K562 (cell line): ENCODE measurements at regions not wholly inside any gene's neighbourhood (a gene's known extent, or its start where the extent isn't known, plus 50 kb on each side); places are given as distances from the start of the nearest gene placed in this dataset.

Experiments used
- GATAD2A ChIP-seq: fragments of 450-650 bp; IDR thresholded peaks from 2 replicates; pipeline ENCODE4 v1.6.1; 2017
- MITF ChIP-seq: IDR thresholded peaks from 2 replicates; pipeline ENCODE4 v1.6.1; 2014; ENCODE audit warnings: antibody characterized with exemption
- PHF21A ChIP-seq: fragments of 450-650 bp; IDR thresholded peaks from 2 replicates; pipeline ENCODE4 v1.6.1; 2017; ENCODE audit warnings: low read depth, borderline replicate concordance
- PML ChIP-seq: IDR thresholded peaks from 2 replicates; pipeline ENCODE4 v1.6.1; 2012; ENCODE audit warnings: low read length, inconsistent platforms
- RAD21 ChIP-seq, 2 experiments: fragments of 250-450 bp in 1 of 2; fragments of 450-650 bp in 1 of 2; sonication (Bioruptor Pico) in 1 of 2; formaldehyde crosslinking in 1 of 2; IDR thresholded peaks in 1 of 2; conservative IDR thresholded peaks in 1 of 2; 2 replicates each; pipeline versions ENCODE4 v1.4.0 to v1.8.0; 2020 to 2022; ENCODE audit warnings: mild to moderate bottlenecking in 2 of 2, moderate library complexity in 1 of 2
- RB1 ChIP-seq: fragments of 450-650 bp; IDR thresholded peaks from 2 replicates; pipeline ENCODE4 v1.6.1; 2017; ENCODE audit warnings: low read depth, mild to moderate bottlenecking
- TBP ChIP-seq: optimal IDR thresholded peaks from 2 replicates; pipeline ENCODE3; 2011; ENCODE audit warnings: low read depth, low read length, improper control_type of control experiment
- UBTF ChIP-seq, 2 experiments: IDR thresholded peaks; 2 replicates each; pipeline ENCODE4 v1.6.1; 2012; ENCODE audit warnings: improper control_type of control experiment in 2 of 2, low read depth in 2 of 2, low read length in 2 of 2, borderline replicate concordance in 1 of 2
- ZBTB26 ChIP-seq: fragments of 450-650 bp; formaldehyde crosslinking; IDR thresholded peaks from 2 replicates; pipeline ENCODE4 v1.4.0; 2022; ENCODE audit warnings: missing genetic modification characterization
- ZNF347 ChIP-seq: fragments of 450-650 bp; formaldehyde crosslinking; IDR thresholded peaks from 2 replicates; pipeline ENCODE4 v1.4.0; 2020; ENCODE audit warnings: low read depth, mild to moderate bottlenecking, moderate library complexity

- TF ChIP-seq MITF = no peak
- no peak for TF ChIP-seq PHF21A
- TF ChIP-seq UBTF (IDR thresholded peaks at IDR 0.05; ENCODE audit: borderline replicate concordance in 1 of 2, low read depth in 2 of 2, low read length in 2 of 2) = no peak
- no peak for TF ChIP-seq RB1
- no peak for TF ChIP-seq RAD21 (CRISPR knock-in tag; conservative IDR thresholded peaks at IDR 0.05 in 1 of 2, IDR thresholded peaks at IDR 0.05 in 1 of 2)
- no peak for TF ChIP-seq PML
- TF ChIP-seq ZNF347 (CRISPR knock-in tag) = no peak
- no peak for TF ChIP-seq TBP
- no peak for TF ChIP-seq ZBTB26 (CRISPR knock-in tag)
- no peak for TF ChIP-seq GATAD2A
Observed at GRCh38 chr9:118148990-118149389, 444.8 kb downstream of the TLR4 start (continued).
